ENCODE measurements at regions not wholly inside any gene's neighbourhood (a gene's known extent, or its start where the extent isn't known, plus 50 kb on each side); places are given as distances from the start of the nearest gene placed in this dataset.

GRCh38 chr3:162780313-162780712, 1283.7 kb downstream of the OTOL1 start:
- no peaks in the 10 kb centered on the region for H3K9me2 ChIP-seq (ENCODE audit: insufficient read depth, low read length)
- no peaks in the 10 kb centered on the region for H3K4me1 ChIP-seq (ENCODE audit: insufficient read depth, low read length, poor library complexity, severe bottlenecking)
- DNase-seq (ENCODE audit: low spot score) = no peak
- CTCF ChIA-PET (ENCODE audit: unreplicated experiment) = no interaction called here
- intact Hi-C loops (cut with micrococcal nuclease; ENCODE audit: unreplicated experiment) = no loop called here
- no TSS peak for BruUV-seq (replicated peaks)
- no peak overlapping the region for H3K4me2 ChIP-seq (ENCODE audit: low read length)
- H3K4me3 ChIP-seq (ENCODE audit: low read depth, low read length, poor library complexity, severe bottlenecking) = no peak overlapping the region
- H3K9me3 ChIP-seq (ENCODE audit: low read length) = no peaks in the 10 kb centered on the region
- no peak overlapping the region for H2AFZ ChIP-seq (ENCODE audit: low read length)
- no peaks in the 10 kb centered on the region for H3K79me2 ChIP-seq (ENCODE audit: insufficient read depth, low read depth, low read length)
- no peak overlapping the region for H3K27ac ChIP-seq (ENCODE audit: low read depth, low read length, poor library complexity, severe bottlenecking)
- H3K36me3 ChIP-seq (ENCODE audit: insufficient read depth, low read length) = no peaks in the 10 kb centered on the region
- no peaks in the 10 kb centered on the region for H4K20me1 ChIP-seq (ENCODE audit: insufficient read depth, low read length)
- TF ChIP-seq EZH2phosphoT487 (IDR thresholded peaks at IDR 0.05; ENCODE audit: borderline replicate concordance, low read depth, low read length) = no peak
- TF ChIP-seq, protein P1, sequence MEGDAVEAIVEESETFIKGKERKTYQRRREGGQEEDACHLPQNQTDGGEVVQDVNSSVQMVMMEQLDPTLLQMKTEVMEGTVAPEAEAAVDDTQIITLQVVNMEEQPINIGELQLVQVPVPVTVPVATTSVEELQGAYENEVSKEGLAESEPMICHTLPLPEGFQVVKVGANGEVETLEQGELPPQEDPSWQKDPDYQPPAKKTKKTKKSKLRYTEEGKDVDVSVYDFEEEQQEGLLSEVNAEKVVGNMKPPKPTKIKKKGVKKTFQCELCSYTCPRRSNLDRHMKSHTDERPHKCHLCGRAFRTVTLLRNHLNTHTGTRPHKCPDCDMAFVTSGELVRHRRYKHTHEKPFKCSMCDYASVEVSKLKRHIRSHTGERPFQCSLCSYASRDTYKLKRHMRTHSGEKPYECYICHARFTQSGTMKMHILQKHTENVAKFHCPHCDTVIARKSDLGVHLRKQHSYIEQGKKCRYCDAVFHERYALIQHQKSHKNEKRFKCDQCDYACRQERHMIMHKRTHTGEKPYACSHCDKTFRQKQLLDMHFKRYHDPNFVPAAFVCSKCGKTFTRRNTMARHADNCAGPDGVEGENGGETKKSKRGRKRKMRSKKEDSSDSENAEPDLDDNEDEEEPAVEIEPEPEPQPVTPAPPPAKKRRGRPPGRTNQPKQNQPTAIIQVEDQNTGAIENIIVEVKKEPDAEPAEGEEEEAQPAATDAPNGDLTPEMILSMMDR (conservative IDR thresholded peaks at IDR 0.05; ENCODE audit: low read length) = no peak
- POLR2A ChIA-PET = interaction anchor here (0.5 to 2.0 kb wide), 3 partner anchors 11 to 20 kb away, joined by 3 to 6 read pairs (median 5); no protein-coding TSS in a partner anchor

- Histone ChIP-seq H3K4me3 (ENCODE audit: low read depth, low read length, poor library complexity, severe bottlenecking) (no peak overlapping the region), H3K9me3 (ENCODE audit: low read length) (no peaks in the 10 kb centered on the region), H3K4me1 (ENCODE audit: insufficient read depth, low read length, poor library complexity, severe bottlenecking) (no peaks in the 10 kb centered on the region), H3K4me2 (ENCODE audit: low read length) (no peak overlapping the region), H4K20me1 (ENCODE audit: insufficient read depth, low read length) (no peaks in the 10 kb centered on the region), H3K27ac (ENCODE audit: low read depth, low read length, poor library complexity, severe bottlenecking) (no peak overlapping the region), H3K36me3 (ENCODE audit: insufficient read depth, low read length) (no peaks in the 10 kb centered on the region), H2AFZ (ENCODE audit: low read length) (no peak overlapping the region), H3K9me2 (ENCODE audit: insufficient read depth, low read length) (no peaks in the 10 kb centered on the region), H3K79me2 (ENCODE audit: insufficient read depth, low read depth, low read length) (no peaks in the 10 kb centered on the region)
- TF ChIP-seq, protein P1 (conservative IDR thresholded peaks at IDR 0.05; ENCODE audit: low read length) = no peak
- no peak for TF ChIP-seq EZH2phosphoT487 (IDR thresholded peaks at IDR 0.05; ENCODE audit: borderline replicate concordance, low read depth, low read length)
- no TSS peak for BruUV-seq (replicated peaks)
- CTCF ChIA-PET (ENCODE audit: unreplicated experiment) = no interaction called here
- POLR2A ChIA-PET = interaction anchor here (0.7 kb wide), 1 partner anchor 297 kb away, joined by 3 read pairs; no protein-coding TSS in a partner anchor
- intact Hi-C loops (cut with micrococcal nuclease; ENCODE audit: unreplicated experiment) = no loop called here
- DNase-seq (ENCODE audit: low spot score) = no peak
These were observed 1303.3 kb downstream of the OTOL1 start for GRCh38 chr3:162799910-162800309.

DNA sequence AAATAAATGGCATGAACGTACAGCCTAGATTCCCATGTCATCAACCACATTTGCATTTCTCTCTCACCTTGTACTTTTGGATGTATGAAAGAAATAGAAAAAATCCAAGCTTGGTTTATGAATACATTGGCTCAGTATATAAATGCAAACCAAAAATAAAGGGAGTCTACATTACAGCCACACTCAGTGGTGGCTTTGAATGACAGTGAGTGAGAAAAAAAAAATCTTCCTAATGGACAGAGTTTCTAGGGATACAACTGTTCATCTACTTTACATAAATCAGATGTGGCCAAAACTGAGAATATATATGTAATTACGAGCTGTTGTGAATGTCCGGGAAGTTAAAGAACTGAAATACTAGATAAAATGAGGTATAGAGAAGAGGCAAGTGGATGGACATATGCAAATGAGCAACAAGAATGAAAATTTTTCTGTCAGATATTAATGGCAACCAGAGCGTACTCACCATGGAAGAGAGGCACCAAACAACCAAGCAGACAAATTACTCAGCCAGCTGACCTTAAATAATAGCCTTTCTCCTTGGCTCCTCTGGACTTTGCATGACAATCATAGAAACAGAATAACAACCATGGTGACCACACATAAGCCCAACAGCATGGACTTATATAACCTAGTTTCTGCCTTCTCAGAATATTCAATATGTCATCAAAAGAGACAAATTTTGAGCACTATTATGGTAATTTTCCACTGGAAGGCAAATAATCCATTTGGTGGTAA, 1305.8 kb downstream of the OTOL1 start:
- CTCF ChIA-PET (ENCODE audit: unreplicated experiment) = no interaction called here
- POLR2A ChIA-PET = no interaction called here
- Histone ChIP-seq H3K4me2 (ENCODE audit: low read length) (no peak overlapping the region), H3K4me1 (ENCODE audit: insufficient read depth, low read length, poor library complexity, severe bottlenecking) (no peaks in the 10 kb centered on the region), H3K9me3 (ENCODE audit: low read length) (no peaks in the 10 kb centered on the region), H3K4me3 (ENCODE audit: low read depth, low read length, poor library complexity, severe bottlenecking) (no peak overlapping the region), H4K20me1 (ENCODE audit: insufficient read depth, low read length) (no peaks in the 10 kb centered on the region), H3K36me3 (ENCODE audit: insufficient read depth, low read length) (no peaks in the 10 kb centered on the region), H3K79me2 (ENCODE audit: insufficient read depth, low read depth, low read length) (no peaks in the 10 kb centered on the region), H3K27ac (ENCODE audit: low read depth, low read length, poor library complexity, severe bottlenecking) (no peak overlapping the region), H3K9me2 (ENCODE audit: insufficient read depth, low read length) (no peaks in the 10 kb centered on the region), H2AFZ (ENCODE audit: low read length) (no peak overlapping the region)
- DNase-seq (ENCODE audit: low spot score) = no peak
- no TSS peak for BruUV-seq (replicated peaks)
- no peak for TF ChIP-seq EZH2phosphoT487 (IDR thresholded peaks at IDR 0.05; ENCODE audit: borderline replicate concordance, low read depth, low read length)
- TF ChIP-seq, protein P1 (conservative IDR thresholded peaks at IDR 0.05; ENCODE audit: low read length) = no peak
- intact Hi-C loops (cut with micrococcal nuclease; ENCODE audit: unreplicated experiment) = no loop called here

Data from OCI-LY7 (cell line).